AG08395 (cell line): ENCODE measurements at regions not wholly inside any gene's neighbourhood (a gene's known extent, or its start where the extent isn't known, plus 50 kb on each side); places are given as distances from the start of the nearest gene placed in this dataset.

ENCODE experiments used
- DNase-seq: peaks from one replicate; pipeline ENCODE4 v3.0.0; 2012; ENCODE audit warnings: mixed read lengths, low spot score

- DNase-seq: no peak
Measured at GRCh38 chr18:78929516-78929915, 50.1 kb upstream of the SALL3 start.
